CD4-positive, CD25-positive, alpha-beta regulatory T cell (primary cell): ENCODE measurements at regions not wholly inside any gene's neighbourhood (a gene's known extent, or its start where the extent isn't known, plus 50 kb on each side); places are given as distances from the start of the nearest gene placed in this dataset.

Source experiments
- ATAC-seq, 2 donors: fragments of 150-1000 bp; cut with Tn5 transposase; one replicate each; pipeline ENCODE4 v1.10.0; 2021; ENCODE audit warnings: low read depth in 2 of 2, moderate number of reproducible peaks in 2 of 2, moderate library complexity in 1 of 2
- DNase-seq, 3 donors: peaks; one replicate each; pipeline versions ENCODE4 v3.0.0 to v3.0.0-alpha.2; 2012 to 2022; ENCODE audit warnings: mixed read lengths in 1 of 3
- H3K27ac ChIP-seq: one replicate; pipeline ENCODE4 v1.7.0; 2013; ENCODE audit warnings: mild to moderate bottlenecking, low read length; ENCODE audit not compliant: insufficient read depth, poor library complexity, severe bottlenecking
- H3K27me3 ChIP-seq: one replicate; pipeline ENCODE4 v1.7.0; 2013; ENCODE audit warnings: low read length; ENCODE audit not compliant: control insufficient read depth, insufficient read depth
- H3K36me3 ChIP-seq: one replicate; pipeline ENCODE4 v1.7.0; 2013; ENCODE audit warnings: mild to moderate bottlenecking, low read length, moderate library complexity; ENCODE audit not compliant: control insufficient read depth, insufficient read depth
- H3K4me1 ChIP-seq: 2 replicates; pipeline ENCODE4 v1.7.0; 2013; ENCODE audit warnings: mild to moderate bottlenecking, low read length; ENCODE audit not compliant: insufficient read depth, control insufficient read depth, poor library complexity, severe bottlenecking
- H3K4me3 ChIP-seq: one replicate; pipeline ENCODE4 v1.7.0; 2013; ENCODE audit warnings: low read depth, mild to moderate bottlenecking, low read length, moderate library complexity
- H3K9me3 ChIP-seq, 2 experiments: 1 replicate in 1 of 2; 2 replicates in 1 of 2; pipeline ENCODE4 v1.7.0; 2013; ENCODE audit warnings: low read length in 2 of 2, mild to moderate bottlenecking in 1 of 2, moderate library complexity in 1 of 2; ENCODE audit not compliant: control insufficient read depth in 2 of 2
- H3K27ac Mint-ChIP-seq, 3 donors: one replicate each; pipeline ENCODE4 v1.8.0; 2020 to 2022; ENCODE audit warnings: mild to moderate bottlenecking in 3 of 3, mixed read lengths in 3 of 3, moderate library complexity in 2 of 3
- H3K27me3 Mint-ChIP-seq: one replicate; pipeline ENCODE4 v1.8.0; 2022; ENCODE audit warnings: mild to moderate bottlenecking, mixed read lengths
- H3K36me3 Mint-ChIP-seq: one replicate; pipeline ENCODE4 v1.8.0; 2020; ENCODE audit warnings: mixed read lengths
- H3K4me1 Mint-ChIP-seq, 4 donors: one replicate each; pipeline ENCODE4 v1.8.0; 2020 to 2022; ENCODE audit warnings: mixed read lengths in 4 of 4, mild to moderate bottlenecking in 1 of 4
- H3K4me3 Mint-ChIP-seq, 4 donors: one replicate each; pipeline ENCODE4 v1.8.0; 2020 to 2022; ENCODE audit warnings: mild to moderate bottlenecking in 4 of 4, mixed read lengths in 4 of 4, moderate library complexity in 3 of 4
- H3K9me3 Mint-ChIP-seq, 7 donors: one replicate each; pipeline ENCODE4 v1.8.0; 2020 to 2022; ENCODE audit warnings: mixed read lengths in 7 of 7, mild to moderate bottlenecking in 3 of 7, moderate library complexity in 2 of 7

DNA sequence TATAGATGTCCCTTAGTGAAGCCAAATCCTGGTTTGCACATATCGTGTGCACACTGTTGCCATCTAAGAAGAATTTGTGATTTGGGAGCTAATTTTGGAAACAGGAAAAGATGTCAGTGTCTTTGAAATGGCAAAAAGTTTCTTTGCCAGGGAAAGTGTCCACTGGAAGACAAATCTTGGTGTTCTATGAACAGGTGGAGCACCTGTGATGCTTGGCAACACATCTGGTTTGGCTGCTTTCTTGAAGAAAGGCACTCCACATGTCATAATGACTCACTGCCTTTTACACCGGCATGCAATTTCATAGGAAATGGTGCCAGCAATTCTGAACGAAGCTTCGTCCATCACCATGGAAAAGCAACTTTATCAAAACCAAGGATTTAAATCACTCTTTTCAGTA, 1040.0 kb upstream of the MAP3K7 start:
- Mint-ChIP-seq H3K4me1 (no peaks in the 10 kb centered on the region), H3K27me3 (no peaks in the 10 kb centered on the region), H3K9me3 (peaks cover 3 to 7% (median 5%) of the 10 kb centered on the region in 7 donors), H3K27ac (no peak overlapping the region), H3K4me3 (no peak overlapping the region), H3K36me3 (no peaks in the 10 kb centered on the region)
- H3K9me3 ChIP-seq, result no peaks in the 10 kb centered on the region
- no peaks in the 10 kb centered on the region for H3K4me1 ChIP-seq
- DNase-seq (no peak), ATAC-seq (no peak)
- H3K36me3 ChIP-seq, result no peaks in the 10 kb centered on the region
- H3K4me3 ChIP-seq, result no peak overlapping the region
- H3K27me3 ChIP-seq, result no peaks in the 10 kb centered on the region
- no peak overlapping the region for H3K27ac ChIP-seq

DNA sequence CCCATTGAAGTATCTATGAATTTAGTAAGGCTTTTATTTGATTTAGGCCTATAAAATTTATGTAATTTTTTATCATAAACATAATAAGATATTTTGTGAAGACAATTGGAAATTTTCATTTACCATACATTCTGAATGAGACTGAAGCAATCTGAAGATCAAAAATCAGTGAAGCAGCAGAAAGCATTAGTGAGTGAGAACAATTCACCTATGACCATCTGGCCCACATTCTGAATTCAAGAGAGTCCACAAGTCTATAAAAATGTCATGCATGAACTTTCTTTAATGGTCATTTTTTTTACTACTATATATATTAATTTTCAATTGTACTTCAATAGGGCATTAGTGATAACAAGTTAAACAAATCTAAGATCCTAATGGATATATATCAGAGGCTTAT, 1026.6 kb upstream of the MAP3K7 start:
- H3K27me3 Mint-ChIP-seq, result no peaks in the 10 kb centered on the region

DNA sequence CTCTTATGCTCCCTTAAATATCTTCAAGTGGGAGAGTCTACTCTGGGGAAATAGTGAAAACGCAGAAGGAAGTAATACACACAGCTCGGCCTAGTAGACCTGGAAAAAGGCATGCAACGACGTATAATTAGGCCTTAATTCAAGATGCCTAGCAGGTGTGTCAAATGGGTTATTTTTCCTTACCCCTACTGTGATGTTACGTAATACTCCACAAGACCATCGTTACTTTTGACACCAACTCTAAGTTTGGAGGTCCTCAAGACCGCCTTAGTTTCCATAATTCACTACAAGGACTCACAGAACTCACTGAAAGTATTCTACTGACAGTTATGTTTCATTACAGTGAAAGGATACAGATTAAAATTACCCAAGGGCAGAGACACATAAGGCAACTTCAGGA, 1024.3 kb upstream of the MAP3K7 start:
- Histone ChIP-seq H3K36me3 (no peaks in the 10 kb centered on the region), H3K27ac (no peak overlapping the region), H3K4me3 (no peak overlapping the region), H3K27me3 (no peaks in the 10 kb centered on the region), H3K9me3 (no peaks in the 10 kb centered on the region), H3K4me1 (no peaks in the 10 kb centered on the region)
- no peak overlapping the region for H3K27ac Mint-ChIP-seq
- no peak overlapping the region for H3K4me3 Mint-ChIP-seq
- H3K9me3 Mint-ChIP-seq, result peaks cover 0 to 7% (median 2%) of the 10 kb centered on the region in 7 donors
- H3K36me3 Mint-ChIP-seq, result no peaks in the 10 kb centered on the region
- DNase-seq (no peak), ATAC-seq (no peak)
- H3K27me3 Mint-ChIP-seq, result no peaks in the 10 kb centered on the region
- no peaks in the 10 kb centered on the region for H3K4me1 Mint-ChIP-seq

More for the DNA sequence above, 1026.6 kb upstream of the MAP3K7 start:
- peaks cover 1 to 11% (median 5%) of the 10 kb centered on the region in 7 donors for H3K9me3 Mint-ChIP-seq
- H3K4me1 Mint-ChIP-seq, result no peaks in the 10 kb centered on the region
- no peak overlapping the region for H3K27ac Mint-ChIP-seq
- Histone ChIP-seq H3K27ac (no peak overlapping the region), H3K9me3 (no peaks in the 10 kb centered on the region), H3K27me3 (no peaks in the 10 kb centered on the region), H3K36me3 (no peaks in the 10 kb centered on the region), H3K4me1 (no peaks in the 10 kb centered on the region), H3K4me3 (no peak overlapping the region)
- H3K36me3 Mint-ChIP-seq, result no peaks in the 10 kb centered on the region
- H3K4me3 Mint-ChIP-seq, result no peak overlapping the region
- ATAC-seq (no peak), DNase-seq (no peak)

DNA sequence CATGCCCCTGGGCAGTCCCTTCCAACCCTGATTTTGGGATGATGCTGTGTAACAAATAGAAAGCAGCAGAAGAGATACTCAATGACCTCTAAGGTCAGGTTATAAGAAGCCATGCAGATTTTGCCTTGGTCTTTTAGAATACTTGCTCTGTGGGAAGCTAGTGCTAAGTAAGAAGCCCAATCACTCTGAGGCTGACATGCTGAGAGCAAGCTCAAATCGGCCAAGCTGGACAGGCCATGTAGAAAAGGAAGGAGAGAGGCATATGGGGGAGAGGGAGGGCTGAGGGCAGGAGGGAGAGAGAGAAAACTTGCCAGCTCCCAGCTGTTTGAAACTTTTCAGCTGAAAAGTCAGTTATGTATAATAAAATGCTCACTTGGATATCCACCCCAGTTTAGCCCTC, 1021.6 kb upstream of the MAP3K7 start:
- no peak for ATAC-seq
- Histone ChIP-seq H3K9me3 (no peaks in the 10 kb centered on the region), H3K36me3 (no peaks in the 10 kb centered on the region), H3K27ac (no peak overlapping the region), H3K4me1 (no peaks in the 10 kb centered on the region), H3K4me3 (no peak overlapping the region), H3K27me3 (no peaks in the 10 kb centered on the region)
- H3K27ac Mint-ChIP-seq, result no peak overlapping the region
- no peaks in the 10 kb centered on the region for H3K27me3 Mint-ChIP-seq
- no peak for DNase-seq
- H3K4me3 Mint-ChIP-seq, result no peak overlapping the region
- no peaks in the 10 kb centered on the region for H3K36me3 Mint-ChIP-seq
- peaks cover 0 to 14% (median 2%) of the 10 kb centered on the region in 7 donors for H3K9me3 Mint-ChIP-seq
- H3K4me1 Mint-ChIP-seq, result no peaks in the 10 kb centered on the region

DNA sequence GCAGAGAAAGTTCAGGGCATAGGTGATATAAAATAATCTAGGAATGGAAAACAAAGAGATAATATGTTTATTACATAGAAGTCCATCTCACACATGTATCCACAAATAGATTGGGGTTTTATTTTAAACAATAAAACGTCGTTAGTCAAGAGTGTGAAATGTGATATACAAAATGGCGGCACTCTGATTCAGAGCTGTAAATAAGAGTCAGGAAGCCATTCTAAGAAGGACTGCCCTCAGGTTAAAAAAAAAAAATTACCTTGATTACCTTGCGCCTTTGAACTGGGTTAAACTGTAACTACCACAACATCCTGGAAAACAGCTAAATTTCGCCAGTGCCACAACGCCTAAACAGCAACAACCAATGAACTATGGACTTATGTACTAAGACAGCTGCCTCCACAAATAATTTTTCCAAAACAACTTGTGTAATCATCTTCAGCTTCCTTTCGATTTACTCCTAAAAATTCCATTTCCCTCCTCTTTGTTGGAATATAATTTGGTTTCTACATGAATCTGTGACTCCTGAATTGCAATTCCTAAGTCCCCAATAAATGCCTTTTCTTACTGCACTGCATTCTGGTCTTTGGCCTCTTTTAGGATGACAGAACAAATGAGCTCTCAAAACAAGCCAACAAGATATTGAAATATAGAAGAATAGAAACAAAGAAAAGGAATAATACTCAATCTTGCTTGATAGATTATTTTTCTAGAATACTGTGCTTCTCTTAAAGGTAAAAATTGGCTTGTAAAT, 1019.5 kb upstream of the MAP3K7 start:
- H3K27ac Mint-ChIP-seq, result no peak overlapping the region
- H3K4me1 ChIP-seq, result no peaks in the 10 kb centered on the region
- no peaks in the 10 kb centered on the region for H3K9me3 ChIP-seq
- peaks cover 0 to 21% (median 3%) of the 10 kb centered on the region in 7 donors for H3K9me3 Mint-ChIP-seq
- no peak for DNase-seq
- no peak overlapping the region for H3K27ac ChIP-seq
- H3K27me3 ChIP-seq, result no peaks in the 10 kb centered on the region
- H3K36me3 Mint-ChIP-seq, result no peaks in the 10 kb centered on the region
- no peaks in the 10 kb centered on the region for H3K4me1 Mint-ChIP-seq
- no peak for ATAC-seq
- no peaks in the 10 kb centered on the region for H3K27me3 Mint-ChIP-seq
- no peak overlapping the region for H3K4me3 Mint-ChIP-seq
- no peak overlapping the region for H3K4me3 ChIP-seq
- H3K36me3 ChIP-seq, result no peaks in the 10 kb centered on the region

DNA sequence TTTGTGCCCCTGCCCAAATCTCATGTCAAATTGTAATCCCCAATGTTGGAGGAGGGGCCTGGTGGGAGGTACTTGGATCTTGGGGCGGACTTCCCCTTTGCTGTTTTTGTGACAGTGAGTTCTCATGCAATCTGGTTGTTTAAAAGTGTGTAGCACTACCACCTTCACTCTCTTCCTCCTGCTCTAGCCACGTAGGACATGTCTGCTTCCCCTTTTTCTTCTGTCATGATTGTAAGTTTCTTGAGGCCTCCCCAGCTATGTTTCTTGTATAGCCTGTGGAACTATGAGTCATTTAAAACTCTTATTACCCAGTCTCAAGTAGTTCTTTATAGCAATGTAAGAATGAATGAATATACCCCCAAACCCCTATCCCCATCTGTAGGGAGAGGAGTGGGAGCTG, 1013.7 kb upstream of the MAP3K7 start:
- Histone ChIP-seq H3K9me3 (no peaks in the 10 kb centered on the region), H3K36me3 (no peaks in the 10 kb centered on the region), H3K4me1 (no peaks in the 10 kb centered on the region), H3K4me3 (no peak overlapping the region), H3K27me3 (no peaks in the 10 kb centered on the region), H3K27ac (no peak overlapping the region)
- no peak overlapping the region for H3K27ac Mint-ChIP-seq
- ATAC-seq (no peak), DNase-seq (no peak)
- H3K36me3 Mint-ChIP-seq, result no peaks in the 10 kb centered on the region
- H3K9me3 Mint-ChIP-seq, result peaks cover 0 to 18% (median 3%) of the 10 kb centered on the region in 7 donors
- H3K27me3 Mint-ChIP-seq, result no peaks in the 10 kb centered on the region
- no peak overlapping the region for H3K4me3 Mint-ChIP-seq
- no peaks in the 10 kb centered on the region for H3K4me1 Mint-ChIP-seq

DNA sequence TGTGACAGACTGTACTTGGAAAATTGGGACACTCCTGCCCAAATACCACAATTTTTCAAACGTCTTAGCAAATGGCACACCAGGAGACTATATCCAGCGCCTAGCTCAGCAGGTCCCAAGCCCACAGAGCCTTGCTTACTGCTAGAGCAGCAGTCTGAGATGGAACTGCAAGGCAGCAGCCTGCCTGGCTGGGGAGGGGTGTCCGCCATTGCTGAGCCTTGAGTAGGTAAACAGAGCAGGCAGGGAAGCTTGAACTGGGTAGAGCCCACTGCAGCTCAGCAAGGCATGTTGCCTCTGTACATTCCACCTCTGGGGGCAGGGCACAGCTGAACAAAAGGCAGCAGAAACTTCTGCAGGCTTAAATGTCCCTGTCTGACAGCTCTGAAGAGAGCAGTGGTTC, 1003.3 kb upstream of the MAP3K7 start:
- ATAC-seq, result no peak

DNA sequence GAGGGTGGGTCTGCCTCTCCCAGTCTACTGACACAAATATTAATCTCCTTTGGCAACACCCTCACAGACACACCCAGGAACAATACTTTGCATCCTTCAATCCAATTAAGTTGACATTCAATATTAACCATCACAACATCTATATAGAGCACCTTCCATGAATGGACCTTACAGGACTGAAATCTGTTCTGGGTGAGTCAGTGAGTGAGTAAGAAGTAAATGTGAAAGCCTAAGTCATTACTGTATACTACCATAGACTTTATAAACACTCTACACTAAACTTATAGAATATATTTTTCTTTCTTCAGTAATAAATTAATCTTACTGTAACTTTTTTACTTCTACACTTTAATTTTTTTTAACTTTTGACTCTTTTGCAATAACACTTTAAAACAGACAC, 993.8 kb upstream of the MAP3K7 start:
- H3K27me3 ChIP-seq, result no peaks in the 10 kb centered on the region
- H3K27ac Mint-ChIP-seq, result no peak overlapping the region
- no peak overlapping the region for H3K27ac ChIP-seq
- no peaks in the 10 kb centered on the region for H3K36me3 ChIP-seq
- no peaks in the 10 kb centered on the region for H3K4me1 ChIP-seq
- no peaks in the 10 kb centered on the region for H3K9me3 ChIP-seq
- H3K4me3 ChIP-seq, result no peak overlapping the region
- no peaks in the 10 kb centered on the region for H3K36me3 Mint-ChIP-seq
- DNase-seq (no peak), ATAC-seq (no peak)
- H3K4me3 Mint-ChIP-seq, result no peak overlapping the region
- H3K27me3 Mint-ChIP-seq, result no peaks in the 10 kb centered on the region
- peaks cover 0 to 8% (median 2%) of the 10 kb centered on the region in 7 donors for H3K9me3 Mint-ChIP-seq
- no peaks in the 10 kb centered on the region for H3K4me1 Mint-ChIP-seq

More for the DNA sequence above, 1003.3 kb upstream of the MAP3K7 start:
- H3K4me1 ChIP-seq, result no peaks in the 10 kb centered on the region
- no peak overlapping the region for H3K27ac ChIP-seq
- Mint-ChIP-seq H3K4me1 (peaks cover 0 to 5% (median 0%) of the 10 kb centered on the region in 4 donors), H3K27me3 (no peaks in the 10 kb centered on the region), H3K27ac (no peak overlapping the region), H3K4me3 (no peak overlapping the region), H3K9me3 (peaks cover 5 to 26% (median 13%) of the 10 kb centered on the region in 7 donors), H3K36me3 (no peaks in the 10 kb centered on the region)
- no peaks in the 10 kb centered on the region for H3K27me3 ChIP-seq
- DNase-seq, result no peak
- no peak overlapping the region for H3K4me3 ChIP-seq
- peaks cover 0 to 2% of the 10 kb centered on the region in 2 experiments for H3K9me3 ChIP-seq
- H3K36me3 ChIP-seq, result no peaks in the 10 kb centered on the region
